Stimulated activated CD8-positive, alpha-beta memory T cell treated with anti-CD3 and anti-CD28 coated beads, Interleukin-7, amount 100 ng/mL, for 1 hour (primary cell): ENCODE measurements at regions not wholly inside any gene's neighbourhood (a gene's known extent, or its start where the extent isn't known, plus 50 kb on each side); places are given as distances from the start of the nearest gene placed in this dataset.

Source experiments
- DNase-seq, 2 donors: peaks; one replicate each; pipeline ENCODE4 v3.0.0-alpha.2; 2020; ENCODE audit warnings: low read depth in 2 of 2

DNA sequence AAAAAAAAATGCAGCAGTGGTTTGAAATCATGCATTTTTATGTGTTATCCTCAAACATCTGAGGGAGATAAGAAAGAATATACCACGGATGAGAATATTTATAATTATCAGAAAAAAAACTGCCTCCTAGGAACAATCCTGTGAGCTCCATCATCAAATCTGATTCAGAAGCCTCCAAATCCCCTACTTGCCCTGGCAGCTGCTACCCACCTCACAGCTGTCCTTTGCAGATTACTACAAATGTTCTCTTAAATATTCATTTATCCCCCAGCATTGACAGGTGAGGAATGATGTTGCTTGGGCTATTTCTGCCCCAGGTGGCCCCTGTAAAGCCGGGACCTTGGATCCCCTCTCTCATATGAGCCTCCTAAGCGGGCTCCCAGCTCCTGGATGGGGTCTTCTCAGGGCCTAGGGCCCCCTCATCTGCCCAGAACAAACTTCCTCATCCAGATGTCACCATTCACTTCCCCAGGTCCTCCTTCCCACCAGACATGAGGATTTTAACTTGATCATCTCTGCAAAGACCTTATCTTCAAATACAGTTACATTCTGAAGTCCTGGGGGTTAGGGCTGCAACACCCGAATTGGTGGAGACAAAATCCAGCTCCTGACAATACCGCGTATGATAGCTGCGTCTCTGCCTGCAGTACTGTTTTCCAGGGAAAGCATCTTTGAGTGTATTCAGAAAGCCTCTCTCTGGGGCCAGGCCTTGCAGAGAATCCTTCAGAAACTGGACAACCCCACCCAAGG, 81.9 kb upstream of the INSIG1 start:
- no peak for DNase-seq

DNA sequence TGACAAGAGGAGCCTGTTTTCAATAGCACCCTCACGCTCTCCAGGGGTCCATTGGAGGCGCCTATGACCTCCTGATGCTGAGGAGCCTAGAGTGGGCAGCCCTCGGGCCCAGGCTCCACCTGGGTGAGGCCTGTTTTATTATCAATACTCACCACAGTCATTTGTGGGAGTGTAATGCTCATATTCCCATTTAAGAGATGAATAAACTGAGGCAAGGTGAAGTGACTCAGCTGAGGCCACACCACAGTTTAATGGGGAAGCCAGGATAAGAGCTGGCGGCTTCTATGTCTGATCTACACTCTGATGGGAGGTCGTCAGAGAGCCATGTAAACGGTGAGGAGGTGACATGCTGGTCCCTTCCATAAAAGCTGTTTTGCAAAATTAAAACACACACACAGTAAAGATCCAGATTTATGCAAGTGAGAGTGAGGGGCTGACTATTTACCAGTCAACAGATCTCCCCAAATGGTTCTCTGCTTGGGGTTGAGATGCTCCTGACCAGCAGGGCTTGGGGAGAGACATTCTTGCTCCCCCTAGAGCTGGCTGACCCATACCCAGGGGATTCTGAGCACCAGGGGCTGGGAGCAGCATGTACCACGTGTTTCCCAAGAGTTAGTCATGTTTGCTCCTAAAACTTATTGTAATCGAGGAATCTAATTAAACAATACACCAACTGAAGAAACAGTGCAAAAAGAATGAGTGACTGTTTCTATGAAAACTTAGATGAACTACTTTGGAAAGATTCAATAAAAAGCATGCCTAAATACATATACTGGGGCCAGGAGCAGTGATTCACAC, 81.0 kb upstream of the INSIG1 start:
- DNase-seq, result no peak

DNA sequence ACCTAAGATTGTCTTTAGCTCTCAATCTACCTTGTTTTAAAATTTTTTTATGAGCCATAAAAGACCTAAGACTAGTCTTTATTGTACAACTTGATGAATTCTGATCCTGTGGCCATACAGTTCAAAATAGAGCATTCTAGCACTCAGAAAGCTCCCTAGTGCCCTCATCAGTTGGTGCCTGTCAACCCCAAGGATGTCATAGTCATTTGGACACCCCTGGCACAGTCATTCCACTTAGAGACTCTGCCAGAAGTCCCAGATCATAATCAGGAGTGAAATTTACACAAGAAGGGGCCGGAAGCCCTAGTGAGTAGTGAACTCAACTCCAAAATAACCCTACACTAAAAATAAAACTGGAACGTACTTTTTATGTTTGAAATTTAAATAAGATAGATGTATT, 80.0 kb upstream of the INSIG1 start:
- no peak for DNase-seq

DNA sequence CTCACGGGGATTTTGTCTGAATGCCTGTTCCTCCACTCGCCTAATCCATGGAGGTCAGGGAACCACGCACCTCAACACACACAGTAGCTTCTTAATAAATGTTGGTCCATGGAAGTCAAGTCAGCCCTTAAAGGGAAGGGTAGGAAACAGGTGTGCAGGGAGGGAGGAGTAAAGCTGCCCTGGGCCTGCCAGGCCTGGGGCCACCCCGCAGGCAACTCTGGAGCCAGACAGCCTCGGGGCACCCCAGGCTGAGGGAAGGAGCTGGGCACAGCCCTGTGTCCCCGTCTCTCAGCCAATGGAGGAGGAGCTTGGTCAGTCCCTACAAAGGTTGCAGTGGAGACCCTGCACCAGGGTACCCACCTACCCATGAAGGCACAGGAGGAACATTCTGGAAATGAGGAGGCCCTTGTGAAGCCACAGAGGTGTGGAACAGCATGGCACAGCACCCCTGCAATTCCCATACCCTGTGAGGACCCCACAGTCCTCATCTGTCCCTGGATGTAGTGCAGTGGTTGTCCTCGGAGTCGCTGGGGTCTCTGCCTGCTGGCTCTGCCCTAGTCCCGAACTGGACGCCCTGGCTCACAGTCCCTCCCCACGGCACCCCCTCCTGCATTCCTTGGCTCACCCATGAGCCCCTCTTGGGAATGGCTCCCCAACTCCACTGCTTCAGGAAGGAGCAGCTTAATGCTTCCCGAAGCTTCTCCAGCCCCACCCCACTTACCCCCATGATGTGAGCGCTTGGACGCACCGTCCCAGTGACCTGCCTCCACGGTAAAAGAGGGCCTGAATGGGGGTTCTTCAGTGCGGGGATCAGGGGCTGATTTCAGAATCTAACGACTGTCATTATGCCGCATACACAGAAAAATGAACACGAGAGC, 79.2 kb upstream of the INSIG1 start:
- DNase-seq, result no peak

DNA sequence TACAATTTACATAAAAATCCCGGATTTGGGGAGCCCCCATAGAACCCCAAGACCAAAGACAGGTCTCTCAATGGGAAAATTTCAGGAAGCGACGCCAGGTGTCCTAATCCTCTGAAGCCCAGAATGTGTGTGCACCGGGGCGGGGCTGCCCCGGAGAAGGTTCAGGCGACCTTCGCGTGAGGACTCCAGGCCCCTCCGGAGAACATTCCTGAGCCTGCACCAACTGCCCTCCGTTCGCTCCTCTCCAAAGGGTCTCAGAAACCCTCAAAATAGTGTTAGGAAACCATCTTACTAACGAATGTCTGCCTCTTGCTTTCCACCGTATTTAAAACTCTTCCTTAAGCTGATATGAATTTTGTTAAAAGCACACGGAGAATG, 78.5 kb upstream of the INSIG1 start:
- no peak for DNase-seq

DNA sequence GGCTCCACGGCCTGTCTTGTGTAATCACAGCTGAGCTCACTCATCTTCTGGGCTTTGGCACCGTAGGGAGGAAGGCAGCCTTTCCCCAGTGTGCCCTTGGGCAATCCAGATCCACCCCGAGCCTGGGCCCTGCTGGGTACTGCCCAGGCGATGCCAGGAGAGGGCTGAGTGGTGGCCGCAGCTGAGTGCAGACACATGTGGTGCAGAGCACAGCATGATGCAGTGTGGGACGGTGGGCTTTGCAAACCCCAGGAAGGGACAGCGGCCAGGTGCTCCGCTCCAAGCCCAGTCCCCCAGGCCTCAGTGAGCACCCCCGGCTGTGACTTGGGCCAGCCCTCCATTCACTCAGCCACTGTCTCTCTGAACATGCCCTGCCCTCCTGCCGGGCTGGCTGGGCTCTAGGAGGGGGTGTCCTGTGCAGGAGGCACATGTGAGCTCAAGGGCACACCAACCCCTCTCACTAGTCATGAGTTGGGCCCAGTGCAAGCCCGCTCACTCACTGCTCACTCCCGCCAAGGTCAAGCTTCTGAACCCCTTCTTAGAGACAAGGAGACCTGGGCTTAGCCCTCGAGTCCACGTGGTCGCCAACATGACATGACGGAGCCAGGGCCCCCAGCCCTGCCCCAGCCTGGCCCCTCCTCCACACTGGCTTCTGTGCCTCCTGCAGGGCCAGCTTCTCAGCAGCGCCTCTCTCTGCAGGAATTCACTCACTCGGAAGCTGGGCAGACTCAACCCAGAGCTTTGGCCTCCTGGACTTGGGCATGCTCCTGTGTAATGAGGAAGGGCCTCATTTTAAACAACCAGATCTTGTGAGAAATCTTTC, 77.5 kb upstream of the INSIG1 start:
- no peak for DNase-seq

DNA sequence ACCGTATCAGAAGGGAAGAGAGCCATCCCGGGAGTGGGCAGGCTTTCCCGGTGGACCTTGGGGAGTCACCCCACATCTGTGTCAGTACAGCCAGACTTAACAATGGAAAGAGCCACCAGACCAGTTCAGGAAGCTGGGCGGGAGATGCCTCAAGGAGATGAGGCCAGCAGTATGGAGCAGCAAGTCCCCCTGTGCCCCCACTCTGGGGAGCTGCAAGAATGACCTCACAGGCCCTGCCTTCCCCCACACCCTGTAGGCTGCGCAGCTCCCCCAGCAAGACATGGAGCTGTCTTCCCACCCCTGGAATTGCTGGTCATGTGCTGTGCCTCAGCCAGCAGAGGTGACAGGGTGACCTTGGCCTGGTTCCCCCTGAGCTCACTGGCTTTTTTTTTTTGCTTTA, 76.8 kb upstream of the INSIG1 start:
- DNase-seq, result no peak

DNA sequence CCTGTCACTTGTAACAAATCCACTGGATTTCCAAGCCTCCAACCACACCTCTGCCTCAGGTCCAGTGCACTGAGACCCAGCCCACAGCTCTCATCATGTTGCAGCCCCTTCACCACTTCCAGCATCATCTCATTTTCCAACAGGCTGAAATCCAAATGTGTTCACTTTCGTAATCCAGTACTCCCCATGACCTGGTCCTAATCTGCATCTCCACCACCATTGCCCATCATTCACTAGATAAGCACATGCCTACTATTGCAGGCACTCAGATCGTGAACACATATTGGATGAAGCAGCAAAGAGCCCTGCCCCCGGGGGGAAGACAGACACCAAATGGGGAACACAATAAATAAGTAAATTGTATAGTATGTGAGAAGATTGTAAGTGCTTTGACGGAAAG, 76.1 kb upstream of the INSIG1 start:
- no peak for DNase-seq

DNA sequence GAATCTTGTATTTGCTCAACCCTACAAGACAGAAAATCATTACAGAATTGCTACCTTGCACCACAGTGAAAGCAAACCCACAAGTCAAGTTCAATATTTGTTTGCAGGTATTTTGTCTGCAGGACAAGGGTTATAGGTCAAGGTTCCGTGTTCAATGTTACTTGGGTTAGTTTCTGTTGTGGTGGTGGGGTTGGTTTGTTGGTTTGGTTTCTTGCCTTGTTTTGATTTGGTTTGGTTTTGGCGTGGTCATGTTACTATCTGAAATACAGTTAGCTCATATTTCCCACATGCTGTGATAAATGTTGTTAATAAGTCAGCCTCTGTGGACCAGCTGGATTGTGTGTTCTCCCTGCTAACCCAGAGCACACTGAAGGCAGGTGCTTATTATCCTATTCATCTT, 75.6 kb upstream of the INSIG1 start:
- no peak for DNase-seq

DNA sequence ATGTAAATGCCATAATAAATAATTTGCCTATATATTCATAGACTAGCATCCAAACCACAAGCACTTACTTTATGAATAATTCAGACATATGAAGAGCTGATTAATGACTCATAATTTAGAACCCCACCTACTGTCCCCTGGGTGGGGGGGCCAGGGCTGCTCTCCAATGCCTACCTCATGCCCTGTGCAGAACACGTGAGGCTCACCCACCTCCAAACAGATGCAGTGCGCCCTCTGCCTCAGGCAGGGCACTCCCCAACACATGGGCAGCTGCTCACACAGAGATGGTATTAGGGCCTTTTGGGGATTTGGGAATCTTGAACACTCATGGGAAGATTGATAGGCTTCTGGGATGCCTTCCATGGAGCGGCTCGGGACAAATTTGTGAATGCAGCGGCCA, 75.1 kb upstream of the INSIG1 start:
- DNase-seq, result no peak

DNA sequence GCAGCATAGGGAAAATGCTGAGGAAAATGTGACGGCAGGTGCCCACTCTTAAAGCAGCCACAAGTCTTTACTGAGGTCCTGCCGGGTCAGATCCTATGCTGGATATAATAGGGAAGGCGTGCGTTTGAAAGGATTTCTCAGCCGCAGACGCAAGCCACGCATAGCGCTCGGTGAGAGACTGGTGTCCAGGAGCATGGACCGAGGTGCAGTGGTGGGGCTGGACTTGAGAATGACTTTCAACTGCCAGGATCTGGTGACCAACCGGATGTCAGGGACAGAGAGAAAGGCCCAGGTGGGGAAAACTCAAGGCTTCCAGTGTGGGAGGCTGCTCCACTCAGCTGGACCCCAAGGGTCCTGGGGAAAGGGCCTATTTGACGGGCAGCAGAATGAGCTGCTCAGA, 74.7 kb upstream of the INSIG1 start:
- DNase-seq, result no peak

DNA sequence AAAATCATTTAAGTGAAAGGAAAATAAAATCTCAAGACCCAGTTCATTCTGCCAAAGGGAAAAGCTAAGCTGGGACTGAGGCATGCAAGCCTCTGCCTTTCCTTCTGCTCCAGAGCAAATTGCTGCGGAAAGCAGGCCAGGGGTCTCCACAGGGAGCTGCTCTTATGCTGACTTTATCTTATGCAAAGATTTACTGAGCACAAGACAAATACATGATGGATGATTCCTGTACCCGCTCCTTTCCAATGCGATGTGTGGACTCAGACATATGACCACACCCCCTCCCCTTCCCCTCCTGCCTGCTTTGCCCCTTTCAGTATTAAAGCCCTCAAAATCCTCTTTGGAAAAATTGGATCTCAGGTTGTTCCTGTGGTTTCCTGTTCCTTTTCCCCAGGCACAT, 74.2 kb upstream of the INSIG1 start:
- DNase-seq, result no peak

DNA sequence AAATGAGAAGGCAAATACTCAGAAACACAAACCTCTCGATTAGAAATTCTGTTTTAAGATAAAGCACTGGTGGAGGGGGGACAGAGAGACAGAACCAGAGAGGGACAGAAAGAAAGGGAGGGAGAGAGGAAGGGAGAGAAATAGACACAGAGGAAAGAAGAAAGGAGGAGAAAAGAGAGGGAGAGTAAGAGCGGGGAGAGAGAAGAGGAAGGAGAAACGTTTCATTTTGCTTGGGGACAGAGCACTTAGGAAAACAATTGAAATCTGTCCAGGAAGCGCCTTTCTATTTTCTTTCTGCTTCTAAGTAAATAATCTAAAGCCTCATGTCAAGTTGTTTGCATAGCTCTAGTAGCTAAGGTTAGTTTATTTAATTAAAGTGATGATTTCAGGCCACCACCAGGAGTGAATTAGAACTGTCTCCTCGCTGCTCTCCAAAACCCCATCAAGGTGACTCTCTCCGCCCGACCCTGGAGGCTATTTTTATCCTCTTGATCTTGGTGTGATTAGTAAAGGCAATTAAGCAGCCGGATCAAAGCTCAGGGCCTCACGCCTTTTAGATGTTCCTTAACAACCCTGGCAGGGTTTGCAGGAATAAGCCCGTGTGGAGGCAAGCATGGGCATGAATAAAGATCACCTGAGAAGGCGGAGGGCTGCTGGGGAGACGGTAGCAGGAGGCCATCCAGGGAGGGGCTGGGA, 73.4 kb upstream of the INSIG1 start:
- DNase-seq, result no peak

DNA sequence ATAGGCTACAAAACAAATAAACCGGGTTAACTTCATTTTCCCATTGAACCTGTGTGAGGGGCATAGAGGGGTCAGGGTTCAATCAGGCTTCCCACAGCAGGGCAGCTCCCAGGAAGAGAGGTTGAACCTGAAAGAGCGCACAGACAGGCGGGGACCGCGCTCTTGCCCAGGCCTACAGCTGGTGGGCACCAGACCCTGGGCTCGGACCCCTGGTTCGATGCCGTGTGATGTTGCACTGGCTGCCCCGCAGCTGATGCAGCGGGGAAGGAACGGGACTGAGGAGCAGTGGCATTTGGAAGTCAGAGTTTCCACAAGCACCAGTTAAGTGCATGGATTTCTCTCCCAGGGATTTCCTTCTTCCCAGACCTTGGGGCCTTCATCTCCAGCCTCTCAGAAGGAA, 72.6 kb upstream of the INSIG1 start:
- no peak for DNase-seq

DNA sequence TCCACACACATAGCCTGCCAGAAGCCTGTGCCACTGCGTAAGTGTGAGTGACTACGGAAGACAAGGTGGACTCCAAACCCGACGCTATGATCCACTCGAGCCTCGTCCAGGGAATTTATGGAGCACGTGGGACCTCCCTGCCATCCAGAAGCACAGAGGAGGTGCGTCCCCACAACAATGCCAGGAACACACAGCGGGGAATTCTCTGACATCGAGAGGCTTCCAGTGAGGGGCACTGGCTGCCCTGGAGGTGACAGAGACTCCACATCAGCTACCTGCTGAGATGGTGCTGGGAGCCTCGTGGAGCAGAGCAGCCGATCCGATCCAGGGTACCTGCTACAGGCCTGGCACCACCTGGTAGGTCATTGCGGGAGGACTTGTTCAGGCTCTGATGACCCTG, 72.2 kb upstream of the INSIG1 start:
- DNase-seq, result no peak

DNA sequence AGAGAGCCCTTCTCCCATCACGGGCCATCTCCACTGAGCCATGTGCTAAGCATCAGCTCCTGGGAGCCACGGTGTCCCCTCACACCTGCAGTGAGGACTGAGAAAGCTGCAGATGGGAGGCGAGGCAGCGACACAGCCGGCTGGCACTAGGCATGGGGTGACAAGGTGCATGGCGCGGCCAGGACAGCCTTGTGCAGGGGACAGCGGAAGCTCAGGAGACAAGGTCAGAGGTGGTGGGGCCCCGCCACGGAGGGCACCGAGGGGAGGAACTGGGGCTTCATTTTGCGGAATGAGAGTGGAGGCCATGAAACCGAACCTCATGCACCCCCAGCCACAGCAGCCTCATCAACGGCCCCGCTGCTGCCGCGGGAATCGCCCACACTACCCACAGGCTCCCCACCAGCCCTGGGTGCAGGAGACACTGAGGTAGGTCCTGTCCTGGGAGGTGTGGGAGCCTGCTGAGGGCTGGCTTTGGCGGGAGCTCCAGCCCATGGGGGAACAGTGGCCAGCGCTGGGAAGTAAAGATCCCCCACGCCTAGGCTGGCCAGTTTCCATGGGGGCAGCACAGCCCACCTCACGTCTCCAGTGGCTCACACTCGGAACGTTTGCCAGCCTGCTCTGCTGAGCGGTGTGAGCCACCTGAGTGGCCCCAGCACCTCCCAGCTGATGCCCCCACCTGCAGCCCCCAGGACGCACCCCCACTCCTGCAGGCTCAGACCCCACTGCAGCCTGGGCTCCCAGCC, 71.2 kb upstream of the INSIG1 start:
- DNase-seq, result no peak

DNA sequence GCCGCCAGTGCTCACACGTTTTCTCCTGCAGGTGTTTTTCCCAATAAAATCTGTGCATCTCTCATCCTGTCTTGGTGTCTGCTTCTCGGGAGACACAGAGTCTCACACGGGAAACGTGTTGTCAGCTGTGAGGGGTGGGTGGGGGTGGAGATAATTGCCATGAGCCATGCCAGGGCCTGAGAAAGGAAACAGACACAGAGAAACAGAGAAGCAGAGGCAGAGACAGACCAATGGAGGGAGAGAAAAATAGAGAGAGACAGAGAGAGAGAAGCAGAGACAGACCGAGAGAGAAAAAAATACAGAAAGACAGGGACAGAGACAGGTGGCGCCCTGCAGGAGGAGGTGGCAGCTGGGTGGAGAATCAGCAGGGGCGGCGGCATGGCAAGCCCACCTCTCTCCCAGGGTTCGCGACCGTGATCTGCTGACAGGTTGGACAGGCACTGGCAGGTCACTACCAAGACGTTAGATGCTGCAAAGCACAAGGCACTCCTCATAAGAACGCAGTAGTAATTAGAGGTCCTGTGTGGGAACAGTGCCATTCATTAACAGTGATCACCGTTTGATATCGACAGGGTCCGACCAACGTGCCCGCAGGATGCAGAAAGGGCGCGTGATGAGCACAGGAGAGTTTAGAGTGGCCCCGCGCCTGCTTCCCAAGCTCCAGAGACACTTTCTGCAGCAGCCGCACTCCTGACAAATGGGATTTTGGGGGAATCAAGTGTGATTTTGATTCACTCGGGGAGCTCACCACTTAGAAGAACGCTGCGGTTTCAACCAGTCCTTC, 70.5 kb upstream of the INSIG1 start:
- DNase-seq, result no peak

DNA sequence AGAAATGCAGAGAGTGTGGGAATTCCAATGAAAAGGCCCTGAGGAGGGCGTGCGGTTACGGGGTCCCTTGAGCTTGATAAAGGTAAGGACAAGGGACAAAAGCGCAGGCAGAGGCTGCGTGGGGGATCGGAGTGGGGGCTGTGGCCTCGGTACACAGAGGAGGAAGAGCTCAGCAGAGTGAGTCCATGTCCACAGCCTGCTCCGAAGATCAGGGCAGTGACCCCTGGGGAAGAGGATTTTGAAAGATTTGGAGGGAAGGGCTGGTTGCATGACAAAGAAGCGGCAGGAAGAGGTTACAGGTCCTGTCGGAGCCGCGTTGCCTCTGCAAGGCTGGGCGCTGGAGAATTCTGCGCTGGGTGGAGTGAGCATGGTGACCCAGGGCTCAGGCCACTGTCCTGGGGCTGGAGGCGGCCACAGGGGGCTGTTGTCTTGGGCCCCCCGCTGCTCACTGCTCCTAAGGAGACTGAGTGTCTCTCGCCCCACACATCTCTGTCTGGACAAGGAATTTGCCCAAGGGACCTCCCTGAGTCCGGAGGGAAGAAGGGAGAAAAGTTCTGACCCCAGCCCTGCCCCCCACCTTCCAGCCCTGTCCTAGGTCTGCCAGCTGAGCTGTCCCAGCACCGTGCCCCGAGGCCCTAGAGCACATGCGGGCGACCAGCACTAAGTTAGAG, 69.8 kb upstream of the INSIG1 start:
- no peak for DNase-seq

DNA sequence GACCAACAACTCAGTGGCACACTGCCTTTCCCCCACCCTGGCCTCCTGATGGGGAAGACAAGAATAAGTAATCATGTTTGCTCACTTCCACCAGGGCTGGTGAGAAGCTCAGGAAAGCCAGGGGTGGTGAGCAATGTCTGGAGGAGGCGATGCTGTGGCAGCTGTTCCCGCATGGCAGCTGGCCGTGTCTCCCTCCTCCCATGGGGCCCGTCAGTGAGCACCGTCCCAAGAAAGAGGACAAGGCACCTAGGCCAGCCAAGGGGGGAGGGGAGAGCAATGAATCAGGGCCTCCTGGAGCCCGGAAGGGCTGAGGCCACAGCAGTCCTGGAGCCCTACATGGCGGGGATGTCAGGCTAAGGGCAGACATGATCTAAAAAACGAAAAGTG, 69.2 kb upstream of the INSIG1 start:
- DNase-seq, result no peak
